K562 (cell line): ENCODE measurements at regions not wholly inside any gene's neighbourhood (a gene's known extent, or its start where the extent isn't known, plus 50 kb on each side); places are given as distances from the start of the nearest gene placed in this dataset.

ENCODE experiments used
- ATAC-seq: fragments of 200-7000 bp; cut with Tn5 transposase; 3 replicates; pipeline ENCODE4 v1.9.1; 2020; ENCODE audit warnings: moderate library complexity
- BruUV-seq: library from RNA; stranded (reverse); fragments of 400-500 nt; replicated peaks from 2 replicates; lab custom pipeline; 2021; lab: Mats Ljungman, UMichigan
- CTCF ChIA-PET: fragments of 300-600 bp; formaldehyde crosslinking; extraction: SDS; loops from one replicate; lab custom pipeline; 2021; ENCODE audit warnings: low intra/inter-chr PET ratio; lab: Yijun Ruan, JAX
- POLR2A ChIA-PET: fragments of 300-600, 350-650 bp; sonication (Branson Sonifier 250); formaldehyde crosslinking; extraction: SDS; loops from one replicate; lab custom pipeline; 2021; ENCODE audit warnings: antibody characterized with exemption, inconsistent platforms; lab: Yijun Ruan, JAX
- DNase-seq, 4 experiments: peaks; one replicate each; pipeline versions ENCODE4 v3.0.0 to v3.0.0-alpha.2; 2011 to 2018; ENCODE audit warnings: low spot score in 3 of 4, mixed read lengths in 3 of 4; ENCODE audit errors: extremely low read depth in 1 of 4
- FAIRE-seq: peaks from 2 replicates; lab custom pipeline; 2011; peaks lifted over from hg19 to GRCh38; lab: Jason Lieb, UNC
- H2AFZ ChIP-seq: 2 replicates; pipeline ENCODE4 v1.6.0; 2011; ENCODE audit warnings: low read depth, low read length, control low read depth, inconsistent platforms
- H3K27ac ChIP-seq: fragments of 200-600 bp; 3 replicates; pipeline ENCODE4 v1.8.0; 2011; ENCODE audit warnings: low read depth, mild to moderate bottlenecking, control low read depth, inconsistent platforms, low read length, moderate library complexity, mixed read lengths; ENCODE audit errors: extremely low read depth
- H3K27me3 ChIP-seq, 2 experiments: fragments of 300-600 bp in 1 of 2; 2 replicates in 1 of 2; 3 replicates in 1 of 2; pipeline versions ENCODE4 v1.6.0 to v1.8.0; 2011; ENCODE audit warnings: inconsistent platforms in 2 of 2, low read length in 2 of 2, mild to moderate bottlenecking in 1 of 2, mixed read lengths in 1 of 2, moderate library complexity in 1 of 2; ENCODE audit not compliant: control insufficient read depth in 2 of 2, insufficient read depth in 2 of 2
- H3K36me3 ChIP-seq: fragments of 300-600 bp; 3 replicates; pipeline ENCODE4 v1.8.0; 2011; ENCODE audit warnings: mild to moderate bottlenecking, low read length, inconsistent platforms; ENCODE audit not compliant: control insufficient read depth, insufficient read depth
- H3K4me1 ChIP-seq, 2 experiments: fragments of 200-600 bp in 1 of 2; replicated peaks in 1 of 2; 2 replicates in 1 of 2; 3 replicates in 1 of 2; pipeline versions ENCODE4 v1.5.1 to v1.8.0; 2011; ENCODE audit warnings: inconsistent platforms in 2 of 2, low read length in 2 of 2, mild to moderate bottlenecking in 1 of 2, mixed read lengths in 1 of 2, moderate library complexity in 1 of 2; ENCODE audit not compliant: control insufficient read depth in 2 of 2, insufficient read depth in 2 of 2
- H3K4me2 ChIP-seq: 2 replicates; pipeline ENCODE4 v1.6.1; 2011; ENCODE audit warnings: low read length, control low read depth, inconsistent platforms, mixed read lengths; ENCODE audit not compliant: insufficient read depth
- H3K4me3 ChIP-seq: fragments of 200-600 bp; sonication (generic), shearing (Covaris generic); 2 replicates; pipeline ENCODE4 v1.5.1; 2016; ENCODE audit warnings: control low read depth, inconsistent platforms
- H3K79me2 ChIP-seq: fragments of 200-600 bp; 3 replicates; pipeline ENCODE4 v1.8.0; 2011; ENCODE audit warnings: low read length, inconsistent platforms; ENCODE audit not compliant: control insufficient read depth, insufficient read depth
- H3K9ac ChIP-seq, 2 experiments: 2 replicates each; pipeline versions ENCODE4 v1.6.0 to v1.6.1; 2011; ENCODE audit warnings: low read depth in 2 of 2, low read length in 2 of 2, control low read depth in 1 of 2, inconsistent platforms in 1 of 2, mild to moderate bottlenecking in 1 of 2, mixed read lengths in 1 of 2; ENCODE audit not compliant: insufficient read depth in 1 of 2
- H3K9me1 ChIP-seq: one replicate; pipeline ENCODE4 v1.6.0; 2011; ENCODE audit warnings: inconsistent platforms, mild to moderate bottlenecking, low read length, moderate library complexity; ENCODE audit not compliant: control insufficient read depth, insufficient read depth
- H3K9me3 ChIP-seq: replicated peaks from 2 replicates; pipeline ENCODE4 v1.5.1; 2011; ENCODE audit warnings: low read depth, low read length, inconsistent platforms; ENCODE audit not compliant: control insufficient read depth, insufficient read depth
- H4K20me1 ChIP-seq: replicated peaks from 2 replicates; pipeline ENCODE4 v1.6.1; 2011; ENCODE audit warnings: low read length, inconsistent platforms, mixed read lengths; ENCODE audit not compliant: control insufficient read depth, insufficient read depth
- E2F8 ChIP-seq: fragments of 450-650 bp; IDR thresholded peaks from 2 replicates; pipeline ENCODE4 v1.7.1; 2018; ENCODE audit warnings: mild to moderate bottlenecking, low read depth; ENCODE audit not compliant: partially characterized antibody
- ETV1 ChIP-seq: fragments of 450-650 bp; conservative IDR thresholded peaks from 2 replicates; pipeline ENCODE4 v1.6.1; 2016; ENCODE audit warnings: missing genetic modification characterization, control low read depth, low read depth, missing compliant biosample characterization
- HNRNPUL1 ChIP-seq: fragments of 200-400 bp; formaldehyde crosslinking; IDR thresholded peaks from 2 replicates; pipeline ENCODE4 v1.6.1; 2017; ENCODE audit warnings: low read length
- LARP7 ChIP-seq: fragments of 450-650 bp; IDR thresholded peaks from 2 replicates; pipeline ENCODE4 v1.6.1; 2016
- NFATC3 ChIP-seq: fragments of 450-650 bp; IDR thresholded peaks from 2 replicates; pipeline ENCODE4 v1.6.1; 2017; ENCODE audit warnings: mild to moderate bottlenecking
- RNF219 ChIP-seq: fragments of 250-450 bp; sonication (Bioruptor Pico); IDR thresholded peaks from 2 replicates; pipeline ENCODE4 v1.5.0; 2022; ENCODE audit warnings: mild to moderate bottlenecking
- SIN3B ChIP-seq: fragments of 450-650 bp; IDR thresholded peaks from 2 replicates; pipeline ENCODE4 v1.6.1; 2017; ENCODE audit warnings: low read depth, mild to moderate bottlenecking, moderate library complexity
- TRIM24 ChIP-seq, 2 experiments: fragments of 450-650 bp; IDR thresholded peaks; 2 replicates each; pipeline ENCODE4 v1.6.1; 2016
- ZC3H8 ChIP-seq: fragments of 450-650 bp; IDR thresholded peaks from 2 replicates; pipeline ENCODE4 v1.6.1; 2017
- ZNF695 ChIP-seq: fragments of 450-650 bp; formaldehyde crosslinking; IDR thresholded peaks from 2 replicates; pipeline ENCODE4 v1.4.0; 2020; ENCODE audit warnings: mild to moderate bottlenecking, moderate library complexity
- WGBS: fragments of 100-300 bp; shearing (Covaris generic); methylation state at CpG from one replicate; pipeline ENCODE4 v1.1.6; 2016; ENCODE audit warnings: low coverage, mixed read lengths; ENCODE audit not compliant: insufficient coverage; ENCODE audit errors: missing lambda C conversion rate; 5-methylcytosine and 5-hydroxymethylcytosine counted together
- in situ Hi-C: fragments of 300-500 bp; cut with MboI; formaldehyde crosslinking; loops from 4 replicates; pipeline ENCODE4 v1.15.0; 2018; ENCODE audit warnings: inconsistent platforms, mixed read lengths
- intact Hi-C: fragments of 100-400 bp; cut with micrococcal nuclease; formaldehyde crosslinking; loops from 2 replicates; pipeline ENCODE4 v1.14.2; 2022
- TF ChIP-seq, protein P1 (sequence below): sonication (generic); formaldehyde crosslinking; IDR thresholded peaks from 2 replicates; pipeline ENCODE4 v1.8.0; 2023; ENCODE audit warnings: missing genetic modification reagents, mild to moderate bottlenecking, borderline replicate concordance
- TF ChIP-seq, protein P2 (sequence below): fragments of 200-800 bp; sonication (Bioruptor generic); IDR thresholded peaks from 2 replicates; pipeline ENCODE4 v1.6.1; 2017; ENCODE audit warnings: missing genetic modification characterization, missing compliant biosample characterization

DNA sequence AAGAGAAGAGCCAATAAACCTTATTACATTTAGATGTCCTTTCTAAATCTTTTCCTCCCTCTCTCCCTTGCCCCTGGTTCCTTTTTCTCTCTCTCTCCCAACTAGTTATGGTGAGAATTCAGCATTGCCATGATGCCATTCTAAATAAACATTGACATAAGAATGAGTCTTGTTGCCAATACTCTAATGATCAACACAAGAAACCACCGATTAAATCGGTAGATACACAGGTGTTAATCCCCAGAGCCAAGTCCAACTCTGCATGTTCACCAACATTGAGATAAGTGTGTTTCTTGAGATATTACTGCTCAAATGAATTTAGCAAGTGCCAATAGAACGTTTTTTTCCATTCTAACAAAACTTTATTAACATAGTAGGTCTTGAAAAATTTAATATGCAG lies 412.1 kb downstream of the KCNJ2 start:
- no peak for FAIRE-seq
- Histone ChIP-seq H3K9me3 (no peaks in the 10 kb centered on the region; the same call in 1 of the 2 replicates), H3K9me1 (no peaks in the 10 kb centered on the region), H3K9ac (no peak overlapping the region), H3K27me3 (no peaks in the 10 kb centered on the region), H3K4me2 (no peak overlapping the region), H3K36me3 (no peaks in the 10 kb centered on the region), H2AFZ (no peak overlapping the region), H3K4me1 (no peaks in the 10 kb centered on the region), H3K79me2 (no peaks in the 10 kb centered on the region), H4K20me1 (no peaks in the 10 kb centered on the region), H3K27ac (no peak overlapping the region), H3K4me3 (no peak overlapping the region)
- no peak for ATAC-seq
- intact Hi-C loops (no loop called here), in situ Hi-C loops (no loop called here)
- 0% methylated on average over 3 of the region's 3 CpGs for WGBS
- no peak for DNase-seq
- POLR2A ChIA-PET = no interaction called here
- BruUV-seq = no TSS peak
- CTCF ChIA-PET = no interaction called here
- TF ChIP-seq TRIM24 (IDR thresholded peaks at IDR 0.05) (no peak), SIN3B (no peak), LARP7 (no peak), ZC3H8 (no peak), E2F8 (no peak), HNRNPUL1 (no peak), ZNF695 (CRISPR knock-in tag) (no peak), RNF219 (CRISPR knock-in tag) (no peak), ETV1 (tag) (no peak), NFATC3 (no peak)
- TF ChIP-seq, protein P1, sequence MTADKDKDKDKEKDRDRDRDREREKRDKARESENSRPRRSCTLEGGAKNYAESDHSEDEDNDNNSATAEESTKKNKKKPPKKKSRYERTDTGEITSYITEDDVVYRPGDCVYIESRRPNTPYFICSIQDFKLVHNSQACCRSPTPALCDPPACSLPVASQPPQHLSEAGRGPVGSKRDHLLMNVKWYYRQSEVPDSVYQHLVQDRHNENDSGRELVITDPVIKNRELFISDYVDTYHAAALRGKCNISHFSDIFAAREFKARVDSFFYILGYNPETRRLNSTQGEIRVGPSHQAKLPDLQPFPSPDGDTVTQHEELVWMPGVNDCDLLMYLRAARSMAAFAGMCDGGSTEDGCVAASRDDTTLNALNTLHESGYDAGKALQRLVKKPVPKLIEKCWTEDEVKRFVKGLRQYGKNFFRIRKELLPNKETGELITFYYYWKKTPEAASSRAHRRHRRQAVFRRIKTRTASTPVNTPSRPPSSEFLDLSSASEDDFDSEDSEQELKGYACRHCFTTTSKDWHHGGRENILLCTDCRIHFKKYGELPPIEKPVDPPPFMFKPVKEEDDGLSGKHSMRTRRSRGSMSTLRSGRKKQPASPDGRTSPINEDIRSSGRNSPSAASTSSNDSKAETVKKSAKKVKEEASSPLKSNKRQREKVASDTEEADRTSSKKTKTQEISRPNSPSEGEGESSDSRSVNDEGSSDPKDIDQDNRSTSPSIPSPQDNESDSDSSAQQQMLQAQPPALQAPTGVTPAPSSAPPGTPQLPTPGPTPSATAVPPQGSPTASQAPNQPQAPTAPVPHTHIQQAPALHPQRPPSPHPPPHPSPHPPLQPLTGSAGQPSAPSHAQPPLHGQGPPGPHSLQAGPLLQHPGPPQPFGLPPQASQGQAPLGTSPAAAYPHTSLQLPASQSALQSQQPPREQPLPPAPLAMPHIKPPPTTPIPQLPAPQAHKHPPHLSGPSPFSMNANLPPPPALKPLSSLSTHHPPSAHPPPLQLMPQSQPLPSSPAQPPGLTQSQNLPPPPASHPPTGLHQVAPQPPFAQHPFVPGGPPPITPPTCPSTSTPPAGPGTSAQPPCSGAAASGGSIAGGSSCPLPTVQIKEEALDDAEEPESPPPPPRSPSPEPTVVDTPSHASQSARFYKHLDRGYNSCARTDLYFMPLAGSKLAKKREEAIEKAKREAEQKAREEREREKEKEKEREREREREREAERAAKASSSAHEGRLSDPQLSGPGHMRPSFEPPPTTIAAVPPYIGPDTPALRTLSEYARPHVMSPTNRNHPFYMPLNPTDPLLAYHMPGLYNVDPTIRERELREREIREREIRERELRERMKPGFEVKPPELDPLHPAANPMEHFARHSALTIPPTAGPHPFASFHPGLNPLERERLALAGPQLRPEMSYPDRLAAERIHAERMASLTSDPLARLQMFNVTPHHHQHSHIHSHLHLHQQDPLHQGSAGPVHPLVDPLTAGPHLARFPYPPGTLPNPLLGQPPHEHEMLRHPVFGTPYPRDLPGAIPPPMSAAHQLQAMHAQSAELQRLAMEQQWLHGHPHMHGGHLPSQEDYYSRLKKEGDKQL = no peak
- TF ChIP-seq, protein P2, sequence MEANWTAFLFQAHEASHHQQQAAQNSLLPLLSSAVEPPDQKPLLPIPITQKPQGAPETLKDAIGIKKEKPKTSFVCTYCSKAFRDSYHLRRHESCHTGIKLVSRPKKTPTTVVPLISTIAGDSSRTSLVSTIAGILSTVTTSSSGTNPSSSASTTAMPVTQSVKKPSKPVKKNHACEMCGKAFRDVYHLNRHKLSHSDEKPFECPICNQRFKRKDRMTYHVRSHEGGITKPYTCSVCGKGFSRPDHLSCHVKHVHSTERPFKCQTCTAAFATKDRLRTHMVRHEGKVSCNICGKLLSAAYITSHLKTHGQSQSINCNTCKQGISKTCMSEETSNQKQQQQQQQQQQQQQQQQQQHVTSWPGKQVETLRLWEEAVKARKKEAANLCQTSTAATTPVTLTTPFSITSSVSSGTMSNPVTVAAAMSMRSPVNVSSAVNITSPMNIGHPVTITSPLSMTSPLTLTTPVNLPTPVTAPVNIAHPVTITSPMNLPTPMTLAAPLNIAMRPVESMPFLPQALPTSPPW (CRISPR knock-in tag) = no peak
